Activated naive CD8-positive, alpha-beta T cell treated with anti-CD3 and anti-CD28 coated beads, Interleukin-2, amount 50 U/mL, for 16 hours (primary cell): ENCODE measurements at regions not wholly inside any gene's neighbourhood (a gene's known extent, or its start where the extent isn't known, plus 50 kb on each side); places are given as distances from the start of the nearest gene placed in this dataset.
"Not testable (repeated sequence)": the region's sequence is repeated elsewhere in the genome, so short reads cannot be mapped to it uniquely, and the experiment has no call there.

Source experiments
- DNase-seq: peaks from one replicate; pipeline ENCODE4 v3.0.0-alpha.2; 2020; ENCODE audit warnings: low read depth, low spot score

GRCh38 chr3:6746443-6746842 is 114.5 kb upstream of the GRM7 start:
- no peak for DNase-seq

- DNase-seq, result no peak
These were observed 113.9 kb upstream of the GRM7 start for GRCh38 chr3:6747017-6747416.

GRCh38 chr3:6750782-6751181 is 110.1 kb upstream of the GRM7 start:
- DNase-seq, result no peak

DNA sequence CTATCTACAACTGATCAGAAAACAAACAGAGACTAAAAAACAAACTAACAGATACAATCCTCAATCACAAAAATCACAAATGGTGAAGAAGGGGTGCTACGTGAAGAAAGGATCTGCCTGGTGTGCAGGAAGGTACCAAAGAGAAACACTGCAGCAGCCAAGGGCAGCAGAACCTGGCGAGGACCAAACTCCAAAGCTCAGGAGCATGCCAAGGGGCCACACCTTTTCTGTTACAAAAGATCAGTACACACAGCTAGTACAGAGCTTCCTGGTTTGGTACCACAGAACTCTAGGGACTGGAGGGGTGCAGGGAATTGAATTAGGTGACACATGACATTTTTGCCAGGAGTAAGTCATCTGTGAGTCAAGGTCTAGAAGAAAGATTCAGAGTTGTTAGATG is 107.4 kb upstream of the GRM7 start:
- DNase-seq, result no peak

- not testable (repeated sequence) for DNase-seq
These were observed 91.2 kb upstream of the GRM7 start for GRCh38 chr3:6769532-6770396.

DNA sequence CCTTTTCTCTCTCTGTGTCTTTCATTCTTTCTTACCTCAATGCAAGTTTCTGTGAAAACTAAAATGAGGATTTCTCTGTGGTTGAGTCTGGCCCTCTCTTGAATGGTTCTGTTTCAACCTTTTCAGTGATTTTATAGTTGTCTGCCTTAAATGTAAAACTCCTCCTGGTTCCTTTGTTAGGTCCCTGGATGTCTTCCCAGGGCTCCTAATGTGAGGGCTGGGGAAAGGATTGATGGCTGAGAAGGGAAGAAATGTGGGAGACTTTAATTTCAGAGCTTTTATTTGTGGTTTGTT is 90.6 kb upstream of the GRM7 start:
- no peak for DNase-seq

- no peak for DNase-seq
These were observed 89.7 kb upstream of the GRM7 start for GRCh38 chr3:6771171-6771570.

DNA sequence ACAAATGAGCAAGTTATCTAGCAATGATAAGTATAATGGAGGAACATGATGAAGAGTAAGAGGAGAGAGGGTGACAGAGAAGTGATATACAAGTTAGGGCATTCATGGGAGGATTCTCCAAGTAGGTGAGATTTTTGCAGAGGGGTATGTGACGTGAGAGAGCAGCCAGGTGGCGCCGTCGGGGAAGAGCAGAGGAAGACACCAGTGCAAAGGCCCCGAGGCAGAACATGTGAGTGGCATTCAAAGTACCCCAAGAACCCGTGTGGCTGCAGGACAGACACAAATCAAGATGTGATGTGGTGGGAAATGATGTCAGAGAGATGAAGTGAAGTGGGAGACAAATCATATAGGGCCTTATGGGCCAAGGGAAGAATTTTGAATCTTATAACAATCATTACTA is 81.8 kb upstream of the GRM7 start:
- no peak for DNase-seq

- DNase-seq, result no peak
These were observed 79.8 kb upstream of the GRM7 start for GRCh38 chr3:6781092-6781491.

GRCh38 chr3:6785726-6786125 is 75.2 kb upstream of the GRM7 start:
- no peak for DNase-seq

DNA sequence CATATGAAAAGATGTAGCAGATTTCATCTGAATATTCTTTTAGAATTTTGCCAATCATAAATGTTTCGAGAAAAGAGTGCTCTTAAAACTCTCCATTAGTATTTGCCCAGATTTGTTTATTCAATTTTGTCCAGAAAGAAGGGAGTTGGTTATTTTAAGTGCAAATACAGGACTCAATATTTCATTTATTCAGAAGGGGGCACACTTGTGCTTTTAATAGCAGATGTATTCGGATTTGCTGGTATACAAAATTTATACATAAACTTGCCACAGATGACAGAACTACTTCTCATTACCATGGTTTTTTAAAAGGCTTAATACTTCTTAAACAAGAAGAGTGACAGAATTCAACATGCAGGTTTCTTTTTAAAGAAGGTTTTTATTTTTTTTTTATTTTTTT is 69.8 kb upstream of the GRM7 start:
- no peak for DNase-seq

GRCh38 chr3:6799264-6799915 is 61.5 kb upstream of the GRM7 start:
- DNase-seq, result no peak

GRCh38 chr3:6803619-6804018 is 57.3 kb upstream of the GRM7 start:
- DNase-seq, result no peak

GRCh38 chr3:6805236-6805635 is 55.7 kb upstream of the GRM7 start:
- no peak for DNase-seq

DNA sequence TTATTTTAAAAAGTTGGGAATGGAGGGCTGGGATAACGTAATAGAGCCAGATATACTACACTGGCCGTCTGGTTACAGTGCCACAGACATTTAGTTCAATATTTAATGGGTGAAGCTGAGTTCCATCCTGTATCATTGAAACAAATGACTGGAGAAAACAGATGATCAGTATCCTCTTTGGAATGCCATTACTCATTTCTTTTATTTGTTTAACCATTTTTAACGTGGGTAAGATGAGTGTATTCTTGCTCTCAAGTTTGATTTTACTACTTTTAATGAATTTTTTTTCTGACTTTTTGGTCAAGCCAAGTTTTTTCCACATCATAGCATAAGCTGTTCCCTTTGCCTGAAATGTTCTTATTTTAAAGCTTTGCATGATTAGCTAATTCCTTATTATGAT is 53.9 kb upstream of the GRM7 start:
- DNase-seq, result no peak

DNA sequence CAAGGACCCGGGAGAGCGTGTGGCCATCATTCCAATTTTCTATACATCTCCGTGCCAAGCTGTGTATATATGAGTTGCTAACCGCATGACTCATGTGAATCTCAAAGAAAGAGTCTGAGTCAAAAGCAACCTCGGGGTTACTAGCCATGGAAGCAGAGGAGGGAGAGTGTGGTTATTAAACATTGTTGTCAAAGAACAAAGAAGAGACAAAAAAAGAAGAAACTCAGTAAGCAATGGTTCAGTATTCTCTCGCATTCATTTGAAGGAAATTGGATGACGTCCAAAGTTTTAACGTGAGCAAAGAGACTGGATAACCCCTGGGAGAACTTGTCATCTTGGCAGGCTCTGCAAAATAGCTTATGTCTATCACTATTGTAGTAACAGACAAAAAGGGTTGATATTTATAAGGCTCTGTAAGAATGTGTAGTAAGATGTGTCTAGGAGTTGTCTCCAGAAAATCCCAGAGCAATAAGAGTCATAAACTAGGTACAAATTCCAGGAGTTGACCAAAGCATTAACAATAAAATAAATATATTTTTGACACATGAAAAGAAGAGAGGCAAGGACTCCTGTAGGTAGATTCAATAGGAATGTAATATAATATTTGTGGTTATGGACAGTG is 52.8 kb upstream of the GRM7 start:
- no peak for DNase-seq

GRCh38 chr3:6809349-6809748 is 51.6 kb upstream of the GRM7 start:
- DNase-seq, result no peak
